ENCODE measurements at regions not wholly inside any gene's neighbourhood (a gene's known extent, or its start where the extent isn't known, plus 50 kb on each side); places are given as distances from the start of the nearest gene placed in this dataset.
"Not testable (repeated sequence)": the region's sequence is repeated elsewhere in the genome, so short reads cannot be mapped to it uniquely, and the experiment has no call there.

DNA sequence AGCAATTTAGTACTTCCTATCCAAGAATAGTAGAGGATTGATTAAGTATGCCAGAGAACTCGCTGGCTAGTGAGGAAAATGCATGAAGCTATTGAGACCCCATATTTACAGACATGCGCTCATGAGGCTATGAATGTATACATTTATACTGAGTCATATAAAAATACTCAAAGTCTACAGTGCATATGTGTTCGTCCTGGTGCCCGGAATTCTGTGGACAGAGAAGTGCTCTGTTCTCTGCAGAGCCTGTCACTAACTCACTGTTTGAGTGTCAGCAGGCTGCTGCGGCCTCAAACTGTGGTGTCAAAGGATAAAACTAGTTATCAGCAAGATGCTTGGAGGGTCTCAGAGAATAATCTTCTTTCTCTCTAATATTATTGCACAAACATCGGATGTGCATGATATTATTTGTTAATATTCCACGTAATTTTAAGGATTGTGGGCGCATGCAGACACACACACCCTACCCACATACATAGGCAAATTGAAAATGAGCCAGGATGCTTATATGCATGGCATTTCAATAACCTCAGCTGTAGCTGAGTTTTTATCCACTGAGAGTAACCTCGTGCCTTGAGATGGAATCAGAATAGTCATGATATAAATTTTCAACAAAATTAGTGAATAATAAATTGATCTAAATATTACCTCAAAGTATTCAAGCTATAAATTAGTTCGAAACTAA, 50.0 kb upstream of the TSC22D2 start:
- DNase-seq (ENCODE audit: low read depth): no peak

DNA sequence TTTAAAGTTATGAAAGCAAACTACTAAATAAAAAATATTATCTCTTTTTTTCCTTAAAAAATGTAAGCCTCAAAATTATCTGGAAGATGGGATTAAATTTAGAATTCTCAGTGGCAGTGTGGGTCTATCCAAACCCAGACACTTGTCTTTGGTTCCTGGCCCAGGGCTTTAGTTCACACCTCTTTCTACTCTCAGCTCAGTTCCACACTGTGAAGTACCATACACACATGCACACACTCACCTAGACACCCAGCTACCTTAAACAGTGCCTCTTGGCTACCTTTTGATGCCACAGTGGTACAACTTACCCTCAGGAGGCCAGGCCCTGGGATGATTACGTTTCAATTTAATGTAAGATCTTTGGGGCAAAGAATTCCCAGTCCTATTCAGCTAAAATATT, 51.0 kb upstream of the TSC22D2 start:
- DNase-seq (ENCODE audit: low read depth): no peak

- DNase-seq (ENCODE audit: low read depth): no peak
Observed at GRCh38 chr3:150355574-150355973, 52.5 kb upstream of the TSC22D2 start.

DNA sequence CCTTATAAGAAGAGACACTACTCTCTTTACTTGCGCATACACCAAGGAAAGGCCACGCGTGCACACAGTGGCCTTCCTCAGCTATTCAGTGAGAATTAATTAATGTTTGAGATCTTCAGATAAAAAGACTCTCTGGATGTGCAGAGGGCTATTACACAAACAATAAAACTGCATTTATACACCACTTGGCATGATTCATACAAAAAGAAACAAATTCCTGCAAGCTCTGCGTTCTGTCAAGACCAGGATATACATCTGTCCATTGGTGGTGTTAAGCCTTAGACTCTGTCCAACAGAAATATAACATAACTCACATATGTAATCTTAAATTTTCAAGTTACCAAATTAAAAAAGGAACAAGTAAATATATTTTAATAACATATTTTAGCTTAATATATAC, 55.2 kb upstream of the TSC22D2 start:
- DNase-seq (ENCODE audit: low read depth): no peak

GRCh38 chr3:150351398-150351797, 56.7 kb upstream of the TSC22D2 start:
- DNase-seq (ENCODE audit: low read depth): no peak

DNA sequence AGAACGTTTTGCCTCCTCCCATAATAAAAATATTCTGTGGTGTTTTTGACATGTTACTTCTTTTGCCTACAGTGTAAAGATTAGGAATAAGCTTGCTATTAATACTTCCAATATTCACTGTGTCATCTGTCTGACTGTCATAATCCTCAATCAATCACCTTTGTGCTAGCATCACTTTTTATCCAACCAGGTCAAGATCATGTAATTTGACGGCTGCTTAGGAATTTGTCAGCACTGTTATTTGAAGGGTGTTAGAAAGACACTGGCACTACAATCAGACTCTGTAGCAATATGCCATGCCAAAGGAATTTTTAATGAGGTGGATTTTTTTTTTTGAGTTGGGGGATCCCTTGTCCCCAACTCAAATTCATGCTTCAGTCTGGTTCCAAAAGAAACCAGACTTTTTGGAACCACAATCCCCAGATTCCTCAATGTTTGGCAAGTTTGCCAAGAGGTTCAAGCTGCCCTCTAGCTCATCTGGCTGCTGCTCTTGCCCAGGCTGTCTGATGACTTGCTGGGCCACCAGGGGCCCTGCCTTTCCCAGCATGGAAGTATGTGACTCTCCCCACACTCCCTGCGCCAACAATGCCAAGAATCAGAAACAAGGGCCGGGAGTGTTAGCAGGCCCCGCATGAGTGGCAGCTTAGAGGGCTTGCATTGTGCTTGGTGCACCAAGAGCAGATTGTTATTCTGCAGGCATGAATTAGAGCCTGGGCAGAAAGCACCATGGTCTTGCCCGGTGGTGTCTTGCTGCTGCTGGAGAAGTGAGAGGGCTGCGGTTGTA, 58.6 kb upstream of the TSC22D2 start:
- peak; percentile 56 for DNase-seq (ENCODE audit: low read depth)

DNA sequence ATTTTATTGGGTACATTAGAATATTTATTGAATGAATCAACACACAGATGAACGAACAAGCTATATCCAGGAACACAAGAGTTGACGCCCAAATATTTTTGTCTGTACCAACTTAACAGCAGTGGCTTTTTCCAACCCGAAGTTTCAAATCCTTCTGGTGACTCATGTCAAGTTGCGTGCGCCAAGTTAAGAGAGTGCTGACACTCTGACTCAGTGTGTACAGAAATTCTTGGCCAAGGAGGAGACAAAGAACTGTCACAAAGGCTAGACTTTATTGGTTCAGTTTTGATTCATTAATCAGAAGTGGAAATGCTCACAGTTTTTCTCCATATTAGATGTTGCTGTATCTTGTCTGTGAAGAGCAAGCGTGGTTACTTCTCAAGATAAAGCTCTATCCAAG, 59.6 kb upstream of the TSC22D2 start:
- DNase-seq (ENCODE audit: low read depth): peak; percentile 93

DNA sequence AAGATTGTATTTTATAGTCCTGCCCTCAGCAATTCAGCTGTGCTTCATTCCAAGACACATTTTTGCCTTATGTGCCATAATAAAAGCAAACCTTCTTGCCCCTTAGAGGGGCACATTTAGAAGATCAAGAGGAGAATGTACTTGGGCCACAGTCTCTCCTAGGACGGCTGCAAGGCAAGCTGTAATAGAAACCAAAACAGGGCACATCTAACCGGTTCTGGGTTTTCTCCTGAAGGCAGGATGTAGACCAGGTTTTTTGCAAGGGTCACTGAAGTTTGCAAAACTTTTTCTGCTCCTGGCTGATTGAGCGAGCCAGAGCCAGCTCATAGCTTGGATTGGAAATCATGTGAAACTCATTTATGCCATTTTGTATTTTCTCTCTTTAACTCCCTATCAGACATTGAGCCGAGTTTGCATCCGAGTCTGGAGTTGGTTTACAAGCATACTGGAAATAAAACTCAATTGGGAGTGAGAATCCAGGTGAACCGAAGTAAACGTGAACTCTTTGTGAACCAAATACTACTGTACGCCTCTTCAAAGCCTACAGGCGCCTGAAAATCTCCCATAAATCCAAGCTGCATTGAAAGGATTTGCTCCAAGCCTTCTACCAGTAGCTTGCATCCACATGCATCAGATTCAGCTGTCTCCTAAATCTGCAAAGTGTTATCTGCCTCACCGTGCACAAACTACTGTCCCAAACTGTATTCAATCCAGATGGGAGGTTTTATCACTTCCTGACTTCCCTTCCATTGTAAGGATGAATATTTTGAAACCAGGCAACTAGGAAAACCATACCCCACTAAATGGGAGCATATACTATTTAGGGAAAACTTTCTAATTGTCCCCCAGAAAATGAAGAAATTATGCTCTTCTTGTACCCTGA, 60.9 kb upstream of the TSC22D2 start:
- DNase-seq (ENCODE audit: low read depth): peak; percentile 48

- no peak for DNase-seq (ENCODE audit: low read depth)
Observed at GRCh38 chr3:150346266-150346665, 61.8 kb upstream of the TSC22D2 start.

- no peak for DNase-seq (ENCODE audit: low read depth)
Observed at GRCh38 chr3:150345021-150345538, 63.0 kb upstream of the TSC22D2 start.

DNA sequence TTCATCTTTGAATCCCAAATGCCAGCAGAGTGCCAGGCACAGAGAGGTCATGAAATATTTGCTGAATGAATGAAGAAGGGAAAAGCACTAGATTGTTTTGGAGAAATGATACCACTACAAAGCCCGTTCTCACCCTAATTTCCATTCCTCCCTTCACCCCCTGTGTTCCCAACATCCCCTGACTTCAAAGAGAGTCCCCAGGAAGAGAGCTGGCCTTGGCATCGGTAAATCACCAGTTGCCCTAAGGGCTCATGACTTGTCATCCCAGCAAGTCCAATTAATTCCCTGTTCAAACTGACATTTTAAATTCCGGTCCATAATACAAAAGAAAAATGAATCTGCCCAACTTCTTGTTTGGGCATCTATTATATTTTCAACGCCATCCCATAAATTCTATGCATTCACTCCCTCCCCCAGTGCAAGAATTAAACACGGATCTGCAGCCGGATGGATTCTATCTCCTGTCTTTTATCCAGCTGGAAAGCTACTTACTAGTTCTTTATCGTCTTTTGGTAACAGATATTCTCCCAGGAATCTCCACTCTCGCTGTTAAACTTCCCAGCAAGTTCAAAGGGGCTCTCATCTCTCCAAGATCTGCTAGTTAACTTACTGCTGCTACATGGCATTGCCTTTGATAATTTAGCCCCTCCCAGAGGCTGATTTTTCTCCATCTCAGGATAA, 63.9 kb upstream of the TSC22D2 start:
- no peak for DNase-seq (ENCODE audit: low read depth)

DNA sequence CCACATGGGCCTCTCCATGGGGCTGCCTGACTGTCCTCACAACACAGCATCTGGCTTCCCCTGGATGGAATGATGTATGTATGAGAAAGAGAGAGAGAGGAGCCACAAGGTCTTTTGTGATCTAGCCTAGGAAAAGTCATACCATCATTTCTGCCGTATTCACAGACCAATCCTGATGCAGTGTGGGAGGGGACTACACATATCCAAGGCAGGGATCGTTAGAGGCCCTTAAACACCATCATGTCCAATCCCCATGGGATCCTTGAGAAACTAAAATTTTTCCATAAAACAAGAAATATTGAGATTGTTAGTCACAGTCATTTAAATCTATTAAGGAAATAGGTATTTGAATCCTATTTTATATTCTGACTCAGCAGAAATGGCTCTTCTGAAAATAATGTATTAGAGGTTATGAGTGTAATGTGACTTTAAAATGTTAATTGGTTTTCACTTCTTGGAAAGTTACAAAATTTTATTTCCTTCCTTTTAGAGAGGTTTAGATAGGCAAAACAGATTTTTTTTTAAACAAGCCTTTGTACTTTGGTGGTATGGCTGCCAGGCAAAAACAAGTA, 65.1 kb upstream of the TSC22D2 start:
- DNase-seq (ENCODE audit: low read depth): no peak

DNA sequence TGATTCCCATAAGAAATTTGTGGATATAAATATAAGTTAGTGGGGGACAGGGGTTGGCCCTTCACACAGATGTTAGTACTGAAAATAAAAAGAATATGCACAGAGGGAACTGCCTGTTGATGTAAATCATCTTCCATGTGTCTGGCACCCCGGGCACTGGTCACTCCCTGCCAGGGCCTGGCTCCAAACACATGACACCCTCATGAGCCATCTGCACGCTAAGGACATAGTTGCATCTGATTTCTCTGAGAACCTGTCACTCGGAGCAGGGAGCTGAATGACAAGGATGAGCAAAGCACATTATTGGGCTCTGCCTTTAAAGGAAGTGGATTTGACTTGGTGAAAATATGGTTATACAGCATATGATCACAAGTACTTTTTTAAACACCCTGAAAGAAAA, 66.2 kb upstream of the TSC22D2 start:
- DNase-seq (ENCODE audit: low read depth): peak; percentile 60

DNA sequence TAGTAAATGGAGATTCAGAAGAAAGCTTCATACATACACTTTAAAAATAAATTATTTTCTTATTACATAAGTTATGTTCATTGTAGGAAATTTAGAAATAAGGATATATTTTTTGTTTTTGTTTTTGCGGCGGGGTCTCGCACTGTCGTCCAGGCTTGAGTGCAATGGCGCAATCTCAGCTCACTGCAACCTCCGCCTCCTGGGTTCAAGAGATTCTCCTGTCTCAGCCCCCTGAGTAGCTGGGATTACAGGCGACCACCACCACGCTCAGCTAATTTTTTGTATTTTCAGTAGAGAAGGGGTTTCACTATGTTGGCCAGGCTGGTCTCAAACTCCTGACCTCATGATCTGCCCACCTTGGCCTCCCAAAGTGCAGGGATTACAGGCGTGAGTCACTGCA, 71.7 kb upstream of the TSC22D2 start:
- DNase-seq (ENCODE audit: low read depth): not testable (repeated sequence)

GRCh38 chr3:150335631-150336030, 72.5 kb upstream of the TSC22D2 start:
- DNase-seq (ENCODE audit: low read depth): no peak

GRCh38 chr3:150334974-150335373, 73.1 kb upstream of the TSC22D2 start:
- DNase-seq (ENCODE audit: low read depth): no peak

GRCh38 chr3:150333477-150333876, 74.6 kb upstream of the TSC22D2 start:
- no peak for DNase-seq (ENCODE audit: low read depth)

DNA sequence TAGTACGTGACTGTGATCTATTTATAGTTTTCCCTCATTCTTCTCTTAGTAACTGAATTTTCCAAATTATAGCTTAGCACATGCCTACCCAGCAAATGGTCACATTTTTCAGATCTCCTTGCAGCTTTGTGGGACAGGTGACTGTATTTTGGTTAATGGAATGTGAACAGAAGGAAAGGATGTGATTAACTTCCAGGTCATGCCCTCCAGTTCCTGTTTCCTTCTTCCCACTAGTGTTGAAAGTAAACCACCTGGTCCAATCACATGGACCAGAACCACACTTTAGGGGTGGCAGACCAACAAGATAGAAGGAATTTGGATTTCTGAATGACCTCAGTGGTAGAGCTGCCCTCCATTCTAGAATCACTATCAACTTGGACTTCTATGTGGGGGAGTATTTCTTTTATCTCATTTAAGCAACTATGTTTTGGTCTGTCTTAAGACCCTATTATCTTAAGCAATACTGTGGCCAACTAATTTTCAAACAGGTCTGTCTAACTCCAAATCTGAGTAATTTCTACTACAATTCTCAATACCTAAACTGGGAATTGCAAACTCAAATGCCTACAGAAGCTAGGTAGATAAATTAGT, 76.0 kb upstream of the TSC22D2 start:
- no peak for DNase-seq (ENCODE audit: low read depth)

DNA sequence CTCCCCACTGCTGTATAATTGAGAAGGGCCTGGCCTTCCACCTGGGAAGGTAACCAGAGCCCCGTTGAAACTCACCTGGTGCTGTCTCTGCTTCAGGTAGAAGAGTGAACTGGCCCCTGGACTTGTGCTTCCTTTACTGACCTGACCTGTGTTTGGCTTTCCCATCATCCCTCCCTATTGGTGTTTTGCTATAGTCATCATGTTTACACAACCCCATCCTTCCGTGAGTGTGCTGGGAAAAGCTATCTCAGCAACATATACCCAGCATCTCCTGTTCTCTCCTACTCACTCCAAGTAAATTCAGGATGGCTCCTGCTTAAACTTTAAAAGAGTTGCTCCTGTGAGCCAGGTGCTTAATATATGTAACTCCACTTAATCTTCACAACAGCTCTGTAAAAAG, 77.2 kb upstream of the TSC22D2 start:
- no peak for DNase-seq (ENCODE audit: low read depth)

DNA sequence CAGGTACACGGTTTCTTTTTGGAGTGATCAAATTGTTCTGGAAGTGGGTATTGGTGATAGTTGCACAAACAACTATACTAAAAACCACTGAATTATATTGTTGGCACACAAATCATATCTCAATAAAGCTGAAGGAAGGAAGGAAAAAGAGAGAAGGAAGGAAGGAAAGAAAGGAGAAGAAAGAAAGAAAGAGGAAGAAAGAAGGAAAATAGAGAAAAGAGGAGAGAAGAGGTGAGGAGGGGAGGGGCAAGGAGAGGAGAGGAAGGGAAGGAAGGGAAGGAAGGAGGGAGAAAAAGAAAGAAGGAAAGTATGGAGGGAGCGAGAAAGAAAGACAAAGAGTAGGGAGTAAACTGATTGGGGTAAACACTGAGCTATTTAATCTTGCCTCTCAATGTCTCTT, 77.9 kb upstream of the TSC22D2 start:
- no peak for DNase-seq (ENCODE audit: low read depth)

- peak; percentile 40 for DNase-seq (ENCODE audit: low read depth)
Observed at GRCh38 chr3:150329408-150329807, 78.7 kb upstream of the TSC22D2 start.

Measured in LHCN-M2 (cell line).